ENCODE measurements at regions not wholly inside any gene's neighbourhood (a gene's known extent, or its start where the extent isn't known, plus 50 kb on each side); places are given as distances from the start of the nearest gene placed in this dataset.
"Not testable (repeated sequence)": the region's sequence is repeated elsewhere in the genome, so short reads cannot be mapped to it uniquely, and the experiment has no call there.

DNA sequence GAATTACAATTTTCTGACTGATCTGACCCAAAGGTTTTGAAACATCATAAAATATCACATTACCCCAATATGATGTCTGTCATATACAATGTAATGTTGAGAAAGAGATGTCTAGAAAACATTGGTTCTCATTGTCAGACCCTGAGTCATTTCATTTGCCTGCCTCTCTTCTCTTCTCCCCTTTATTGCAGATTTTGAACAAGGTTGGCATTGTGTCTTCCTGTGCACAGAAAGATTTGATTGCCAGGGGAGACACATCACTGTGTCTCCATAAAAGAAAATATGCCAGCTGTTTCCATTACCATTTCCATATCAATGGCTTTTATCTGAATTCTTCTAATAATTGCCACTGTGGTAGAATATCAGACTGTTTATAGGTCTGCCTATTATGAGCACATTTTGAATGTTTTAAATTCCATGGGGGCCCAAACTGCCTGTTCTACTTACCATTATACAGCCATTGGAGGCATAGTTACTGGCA, 65.6 kb downstream of the IFI44 start:
- DNase-seq: peak; percentile 82

DNA sequence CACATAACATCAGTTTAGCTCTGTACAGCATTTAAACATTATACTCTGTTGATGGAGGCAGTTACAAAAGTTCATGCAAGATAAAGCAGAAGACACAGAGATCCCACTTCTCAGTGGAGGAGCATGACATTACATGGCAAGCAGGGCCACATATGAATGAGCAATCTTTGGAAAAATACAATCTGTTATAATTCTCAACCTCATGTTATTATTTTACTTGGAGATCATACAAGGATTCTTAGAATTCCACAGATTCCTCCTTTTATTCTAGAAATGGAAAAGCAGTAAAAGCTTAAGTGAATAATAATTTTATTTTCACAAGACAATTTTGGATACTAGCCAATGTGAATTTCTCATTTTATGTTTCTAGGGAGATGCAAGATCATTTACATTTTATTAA, 66.6 kb downstream of the IFI44 start:
- DNase-seq: peak; percentile 85

DNA sequence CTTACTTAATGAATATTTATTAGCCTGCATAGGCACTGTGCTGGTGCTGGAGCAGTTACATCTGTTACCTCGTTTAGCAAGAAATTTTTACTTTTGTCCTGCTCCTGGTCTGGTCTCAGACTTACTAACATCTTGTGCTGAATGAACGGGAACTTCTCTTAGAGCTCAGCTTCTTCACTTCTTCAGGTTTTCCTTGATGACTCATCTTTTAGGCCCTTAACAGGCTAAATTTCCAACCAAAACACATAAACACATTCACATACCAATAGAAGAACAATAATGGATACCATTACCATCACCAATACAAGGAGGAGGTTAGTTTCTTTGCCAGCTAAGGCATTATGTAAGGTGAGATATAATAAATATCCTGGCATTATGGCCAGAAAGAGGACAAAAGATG, 68.9 kb downstream of the IFI44 start:
- DNase-seq: peak; percentile 48

DNA sequence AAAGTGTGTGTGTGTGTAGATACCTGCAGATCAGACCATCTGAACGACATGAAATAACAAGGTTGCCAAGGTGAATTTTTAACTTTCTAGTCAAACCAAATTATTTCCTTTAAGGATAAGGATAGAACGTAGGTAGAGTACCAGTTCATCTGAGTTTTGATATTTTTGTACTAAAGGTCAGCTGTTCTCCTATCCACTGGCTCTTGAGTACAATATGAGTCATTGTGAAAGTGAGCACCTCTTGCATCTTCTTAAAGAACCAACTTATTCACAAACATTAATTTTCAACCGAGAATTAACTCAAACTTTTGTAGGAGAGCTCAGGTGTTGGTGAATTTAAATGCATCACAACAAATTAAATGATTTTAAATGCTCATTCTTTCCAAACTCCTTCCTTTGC, 71.5 kb downstream of the IFI44 start:
- no peak for DNase-seq

DNA sequence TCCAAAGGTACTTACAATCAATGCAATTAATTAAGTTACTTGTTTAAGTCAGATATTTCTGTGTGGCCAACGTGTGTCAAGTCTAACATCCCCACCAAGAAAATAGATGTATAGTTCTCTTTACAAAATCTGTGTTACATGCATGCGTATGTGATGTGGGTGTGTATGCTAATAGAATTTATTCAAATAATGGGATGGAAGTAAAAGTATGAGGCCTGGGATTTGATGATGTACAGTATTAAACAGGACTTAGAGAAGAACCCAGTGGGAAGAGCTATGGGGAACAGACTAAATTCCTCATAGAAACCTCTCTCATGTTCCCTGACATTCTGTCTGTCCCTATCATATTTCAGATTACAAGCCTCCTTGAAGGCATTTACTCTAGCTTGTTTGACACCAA, 72.5 kb downstream of the IFI44 start:
- no peak for DNase-seq

- peak; percentile 79 for DNase-seq
Observed at GRCh38 chr1:78722521-78722920, 72.9 kb downstream of the IFI44 start.

GRCh38 chr1:78722947-78723346, 73.3 kb downstream of the IFI44 start:
- peak; percentile 93 for DNase-seq

DNA sequence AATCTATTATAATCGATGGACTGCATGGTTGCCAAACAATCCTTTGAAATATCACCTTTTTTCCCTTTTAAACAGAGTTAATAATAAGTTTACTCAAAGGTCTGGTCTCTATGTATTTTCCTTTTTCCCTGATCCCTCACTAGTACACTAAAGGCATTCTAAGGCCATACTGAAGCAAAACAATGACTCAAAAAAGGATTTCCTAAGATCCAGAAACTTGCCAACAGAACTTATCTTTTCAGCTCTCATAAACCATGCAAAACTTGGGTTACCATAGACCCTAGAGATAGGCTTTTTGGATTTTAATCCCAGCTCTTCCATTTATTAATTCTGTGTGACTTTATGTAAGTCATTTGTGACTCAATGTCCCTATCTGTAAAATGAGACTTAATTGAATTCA, 77.1 kb downstream of the IFI44 start:
- no peak for DNase-seq

DNA sequence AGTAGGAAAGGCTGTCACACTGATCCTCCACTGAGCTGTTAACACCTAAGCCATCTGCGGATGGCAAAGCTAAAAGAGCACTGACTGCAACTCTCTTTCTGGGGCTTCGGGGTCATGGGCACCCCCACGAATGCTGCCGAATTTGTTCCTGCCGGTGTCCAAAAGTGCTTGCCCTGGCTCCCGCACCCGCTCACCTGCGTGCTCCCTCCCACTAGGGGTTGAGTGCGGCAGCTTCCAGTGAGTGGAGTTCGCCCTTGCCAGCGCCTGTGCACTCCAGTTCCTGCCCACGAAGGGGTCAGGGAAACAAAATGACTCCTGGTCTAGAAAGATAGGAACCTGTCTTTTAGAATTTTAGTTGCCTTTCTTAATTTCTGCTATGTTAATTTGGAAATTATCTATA, 78.7 kb downstream of the IFI44 start:
- no peak for DNase-seq

DNA sequence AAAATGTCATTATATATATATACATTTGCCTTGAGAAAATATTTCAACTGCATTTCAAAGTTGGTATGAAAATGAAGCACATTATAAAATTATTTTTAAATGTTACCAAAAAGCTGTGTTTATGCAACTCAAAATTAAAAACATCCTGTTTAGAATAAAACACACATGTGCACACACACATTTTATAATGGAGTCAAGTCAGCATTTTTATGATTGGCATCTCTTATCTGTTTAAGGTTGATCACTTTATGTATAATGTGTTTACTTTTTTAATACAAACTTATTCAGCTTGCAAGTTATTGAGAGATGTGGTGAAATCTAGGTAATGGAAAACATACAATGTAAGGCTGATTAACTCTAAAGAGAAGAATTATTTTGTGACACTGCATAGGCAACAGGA, 80.4 kb downstream of the IFI44 start:
- DNase-seq: no peak

DNA sequence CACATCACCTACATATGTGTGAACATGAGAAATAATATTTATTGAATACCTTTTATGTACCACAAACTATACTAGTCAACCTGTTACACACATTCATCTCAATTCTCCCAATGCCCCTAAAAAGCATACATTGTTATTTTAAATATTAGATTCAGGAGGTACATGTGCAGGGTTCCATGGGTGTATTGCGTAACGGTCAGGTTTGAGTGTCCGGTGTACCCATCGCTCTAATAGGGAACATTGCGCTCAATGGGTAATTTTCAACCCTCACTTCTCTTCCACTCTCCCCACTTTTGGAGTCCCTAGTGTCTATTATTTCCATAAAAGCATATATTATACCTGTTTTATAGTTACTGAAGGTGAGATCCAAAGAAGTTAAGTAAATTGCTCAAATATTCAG, 82.0 kb downstream of the IFI44 start:
- DNase-seq: no peak

DNA sequence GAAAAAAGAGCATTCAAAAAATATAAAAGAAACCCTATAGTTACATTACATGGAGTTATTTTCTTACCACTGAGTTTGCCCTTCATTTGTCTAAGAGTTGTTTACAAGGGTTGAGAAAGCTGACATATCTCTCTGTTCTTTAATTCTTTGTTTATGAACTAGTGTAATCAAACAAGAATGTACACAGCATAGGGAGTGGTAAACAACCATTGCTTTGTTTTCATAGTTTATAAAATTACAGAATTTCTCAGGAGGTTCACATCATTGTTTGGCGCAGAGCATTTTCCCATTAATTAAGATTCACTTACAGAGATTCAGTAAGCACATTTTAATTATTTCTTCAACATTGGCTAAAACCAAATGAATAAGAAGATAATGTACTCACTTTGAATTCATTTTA, 87.6 kb downstream of the IFI44 start:
- DNase-seq: no peak

- DNase-seq: peak; percentile 73
Observed at GRCh38 chr1:78743626-78744025, 94.0 kb downstream of the IFI44 start.

DNA sequence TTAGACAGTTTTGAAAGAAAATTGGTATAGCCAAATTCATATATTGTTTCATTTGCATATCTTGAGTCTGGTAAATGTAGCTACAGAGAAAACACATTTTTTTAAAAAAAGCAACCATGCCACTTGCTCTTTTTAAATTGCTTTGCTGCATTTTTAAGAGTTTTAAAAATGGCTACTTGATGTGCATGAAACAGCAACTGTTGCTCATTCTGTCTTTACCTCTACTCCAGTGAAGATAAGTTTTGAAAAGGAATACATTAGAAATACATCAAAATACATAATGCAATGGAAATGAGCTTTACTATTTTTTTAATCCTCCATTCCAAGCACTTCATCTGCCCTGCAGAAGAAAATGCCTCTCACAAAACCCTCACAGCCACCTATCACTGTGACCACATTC, 95.5 kb downstream of the IFI44 start:
- no peak for DNase-seq

DNA sequence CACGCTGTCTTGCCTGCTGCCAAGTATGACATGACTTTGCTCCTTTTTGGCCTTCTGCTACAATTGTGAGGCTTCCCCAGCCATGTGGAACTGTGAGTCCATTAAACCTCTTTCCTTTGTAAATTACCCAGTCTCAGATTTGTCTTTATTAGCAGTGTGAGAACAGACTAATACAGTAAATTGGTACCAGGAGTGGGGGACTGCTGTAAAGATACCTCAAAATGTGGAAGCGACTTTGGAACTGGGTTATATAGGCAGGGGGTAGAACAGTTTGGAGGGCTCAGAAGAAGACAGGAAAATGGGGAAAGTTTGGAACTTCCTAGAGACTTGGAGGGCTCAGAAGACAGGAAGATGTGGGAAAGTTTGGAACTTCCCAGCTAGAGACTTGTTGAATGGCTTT, 104.0 kb downstream of the IFI44 start:
- DNase-seq: not testable (repeated sequence)

- no peak for DNase-seq
Observed at GRCh38 chr1:78755986-78756385, 106.4 kb downstream of the IFI44 start.

DNA sequence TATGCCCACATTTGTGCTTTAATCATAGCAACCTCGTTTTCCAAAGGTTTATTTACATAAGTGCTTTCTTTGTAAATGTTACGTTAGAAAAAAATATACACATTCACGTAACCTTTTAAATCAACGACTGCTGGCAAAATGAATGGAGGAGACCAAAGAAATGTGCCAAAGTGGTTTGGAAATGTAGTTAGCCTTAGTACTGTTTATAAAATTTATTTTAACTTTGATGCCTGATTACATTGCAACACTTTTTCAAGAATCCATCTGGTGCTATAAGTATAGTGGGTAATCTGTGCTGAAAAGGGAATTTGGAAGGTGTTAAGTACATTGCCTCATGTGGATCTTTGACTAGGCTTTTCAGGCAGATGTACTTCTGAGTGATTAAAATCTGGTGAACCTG, 108.9 kb downstream of the IFI44 start:
- no peak for DNase-seq

GRCh38 chr1:78759881-78760280, 110.2 kb downstream of the IFI44 start:
- DNase-seq: no peak

DNA sequence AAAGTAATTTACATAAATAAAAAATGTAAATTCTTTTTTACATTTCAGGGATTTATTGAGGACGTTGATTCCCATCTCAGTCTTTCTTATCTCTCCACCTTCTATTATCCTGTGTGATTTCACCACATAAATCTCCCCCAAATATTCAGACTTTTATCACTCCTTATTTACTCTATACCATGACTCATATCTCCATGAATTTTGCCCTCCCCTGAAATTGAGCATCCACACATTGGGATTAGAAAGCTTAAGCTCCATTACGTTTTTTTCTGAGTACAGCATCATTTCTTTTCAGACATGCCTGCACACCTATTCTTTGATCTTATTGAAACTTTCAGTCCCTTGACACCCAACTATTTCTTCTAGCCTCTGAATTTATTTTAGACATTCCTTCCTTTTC, 111.2 kb downstream of the IFI44 start:
- peak; percentile 70 for DNase-seq

- no peak for DNase-seq
Observed at GRCh38 chr1:78762113-78762512, 112.5 kb downstream of the IFI44 start.

DNA sequence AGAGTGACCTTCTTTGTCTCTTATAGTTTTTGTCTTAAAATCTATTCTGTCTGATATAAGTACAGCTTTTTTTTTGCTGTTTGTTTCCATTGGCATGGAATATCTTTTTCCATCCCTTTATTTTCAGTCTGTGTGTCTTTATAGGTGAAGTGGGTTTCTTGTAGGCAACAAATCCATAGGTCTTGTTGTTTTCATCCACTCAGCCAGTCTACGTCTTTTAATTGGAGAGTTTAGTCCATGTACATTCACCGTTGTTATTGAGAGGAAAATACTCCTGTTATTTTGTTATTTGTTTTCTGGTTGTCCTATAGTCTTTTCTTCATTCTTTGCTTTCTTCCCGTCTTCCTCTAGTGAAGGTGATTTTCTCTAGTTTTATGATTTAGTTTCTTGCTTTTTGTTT, 115.9 kb downstream of the IFI44 start:
- no peak for DNase-seq

GRCh38 chr1:78779831-78780230, 130.2 kb downstream of the IFI44 start:
- DNase-seq: peak; percentile 57

DNA sequence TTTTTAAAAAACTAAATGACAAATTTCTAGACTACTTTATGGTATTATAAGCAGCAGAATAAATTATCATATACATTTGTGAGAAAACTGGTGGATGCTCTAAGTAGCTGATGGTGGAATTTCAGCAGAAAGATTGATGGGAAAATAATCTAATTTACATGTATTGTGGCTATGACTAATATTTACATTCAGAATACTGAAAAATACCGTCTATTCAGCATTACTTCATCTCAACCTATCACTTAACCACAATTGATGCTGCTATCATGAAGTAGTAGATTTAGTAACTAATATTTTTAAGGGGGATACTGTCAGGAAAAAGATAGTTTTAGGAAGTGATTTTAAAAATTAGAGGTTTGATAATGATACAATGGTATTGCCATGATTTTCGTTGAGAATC, 137.9 kb downstream of the IFI44 start:
- DNase-seq: peak; percentile 66

DNA sequence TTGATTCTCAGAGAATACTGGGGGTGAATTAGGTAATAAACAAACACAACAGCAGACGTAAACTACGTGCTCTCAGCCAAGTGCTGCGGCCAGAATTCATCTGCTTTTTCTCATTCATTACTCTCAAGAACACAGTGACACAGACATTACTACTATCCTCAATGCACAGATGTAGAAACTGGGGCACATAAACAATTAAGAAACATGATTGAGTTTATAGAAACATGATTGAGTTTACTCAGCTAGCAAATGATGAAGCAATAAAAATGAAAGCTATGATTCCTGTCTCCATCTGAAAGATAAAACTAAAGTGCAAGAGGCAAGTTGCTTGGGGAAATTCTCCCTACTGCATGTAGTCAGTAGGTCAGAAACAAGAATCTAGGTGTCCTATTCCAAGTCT, 140.5 kb downstream of the IFI44 start:
- DNase-seq: no peak

DNA sequence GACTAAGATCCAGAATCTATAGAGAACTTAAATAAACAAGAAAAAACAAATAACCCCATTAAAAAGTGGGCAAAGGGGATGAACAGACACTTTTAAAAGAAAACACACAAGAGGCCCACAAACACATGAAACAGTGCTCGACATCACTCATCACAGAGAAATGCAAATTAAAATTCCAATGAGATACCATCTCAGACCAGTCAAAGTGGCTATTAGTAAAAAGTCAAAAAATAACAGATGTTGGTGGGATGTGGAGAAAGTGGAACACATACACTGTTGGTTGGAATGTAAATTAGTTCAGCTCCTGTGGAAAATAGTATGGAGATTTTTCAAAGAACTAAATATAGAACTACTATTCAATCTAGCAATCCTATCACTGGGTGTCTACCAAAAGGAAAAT, 143.1 kb downstream of the IFI44 start:
- peak; percentile 72 for DNase-seq
